HepG2 (cell line): ENCODE measurements at regions not wholly inside any gene's neighbourhood (a gene's known extent, or its start where the extent isn't known, plus 50 kb on each side); places are given as distances from the start of the nearest gene placed in this dataset.

Experiments
- FOXP4 ChIP-seq: sonication (generic); formaldehyde crosslinking; IDR thresholded peaks from 2 replicates; pipeline ENCODE4 v1.4.0; 2020; ENCODE audit warnings: missing genetic modification reagents
- HMGXB3 ChIP-seq: sonication (generic); formaldehyde crosslinking; IDR thresholded peaks from 2 replicates; pipeline ENCODE4 v1.4.0; 2020; ENCODE audit warnings: missing genetic modification reagents, borderline replicate concordance
- PBX2 ChIP-seq: IDR thresholded peaks from 2 replicates; pipeline ENCODE4 v1.6.1; 2016; ENCODE audit warnings: control low read depth
- RFX3 ChIP-seq: IDR thresholded peaks from 2 replicates; pipeline ENCODE4 v1.6.1; 2016; ENCODE audit warnings: missing biosample characterization, missing genetic modification reagents
- UBTF ChIP-seq: sonication (generic); formaldehyde crosslinking; IDR thresholded peaks from 2 replicates; pipeline ENCODE4 v1.4.0; 2020; ENCODE audit warnings: mild to moderate bottlenecking, missing genetic modification reagents
- ZNF550 ChIP-seq: sonication (generic); formaldehyde crosslinking; IDR thresholded peaks from 2 replicates; pipeline ENCODE4 v1.4.0; 2020; ENCODE audit warnings: mild to moderate bottlenecking, missing genetic modification reagents, borderline replicate concordance
- ZNF644 ChIP-seq: IDR thresholded peaks from 2 replicates; pipeline ENCODE4 v1.6.1; 2016; ENCODE audit warnings: low read depth

GRCh38 chr5:103374473-103374963 lies 116.0 kb downstream of the MACIR start (continued):
- TF ChIP-seq HMGXB3 (CRISPR knock-in tag) (no peak), PBX2 (CRISPR knock-in tag) (no peak), ZNF644 (no peak), UBTF (CRISPR knock-in tag) (no peak), RFX3 (CRISPR knock-in tag) (no peak), FOXP4 (no peak), ZNF550 (CRISPR knock-in tag) (no peak)
- TF ChIP-seq, all 625 proteins: peak for 0
